ENCODE measurements at regions not wholly inside any gene's neighbourhood (a gene's known extent, or its start where the extent isn't known, plus 50 kb on each side); places are given as distances from the start of the nearest gene placed in this dataset.

DNA sequence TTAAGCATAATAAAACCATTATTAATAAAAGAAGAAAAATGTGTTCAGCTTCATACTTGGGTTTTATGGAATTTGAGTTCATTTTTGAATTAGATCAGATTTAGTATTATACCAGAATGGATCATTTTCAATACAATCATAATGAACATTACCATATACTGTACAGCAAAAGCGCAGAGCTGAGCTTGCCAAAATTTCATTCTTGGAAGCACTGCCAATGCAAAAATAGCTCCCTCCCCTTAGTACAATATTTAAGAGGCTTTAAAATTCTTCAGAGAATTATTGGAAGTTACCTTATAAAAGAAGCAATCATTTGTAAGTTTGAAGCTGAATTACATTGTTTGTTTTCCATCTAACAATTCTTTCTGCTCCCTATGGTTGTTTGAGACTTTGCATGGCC is 938.1 kb upstream of the SLC39A10 start:
- TF ChIP-seq CREB1 (IDR thresholded peaks at IDR 0.05; ENCODE audit: low read depth) (no peak), EP300 (IDR thresholded peaks at IDR 0.05; ENCODE audit: borderline replicate concordance) (no peak), CEBPB (IDR thresholded peaks at IDR 0.05) (no peak), YY1 (IDR thresholded peaks at IDR 0.05; ENCODE audit: low read depth) (no peak), FOXM1 (IDR thresholded peaks at IDR 0.05; ENCODE audit: borderline replicate concordance, low read depth) (no peak), NFIC (IDR thresholded peaks at IDR 0.05) (no peak), EGR1 (IDR thresholded peaks at IDR 0.05) (no peak), TEAD4 (IDR thresholded peaks at IDR 0.05) (no peak), RAD21 (IDR thresholded peaks at IDR 0.05; ENCODE audit: low read depth) (no peak), ZBTB7A (IDR thresholded peaks at IDR 0.05; ENCODE audit: low read depth) (no peak)
- TF ChIP-seq, protein P1, sequence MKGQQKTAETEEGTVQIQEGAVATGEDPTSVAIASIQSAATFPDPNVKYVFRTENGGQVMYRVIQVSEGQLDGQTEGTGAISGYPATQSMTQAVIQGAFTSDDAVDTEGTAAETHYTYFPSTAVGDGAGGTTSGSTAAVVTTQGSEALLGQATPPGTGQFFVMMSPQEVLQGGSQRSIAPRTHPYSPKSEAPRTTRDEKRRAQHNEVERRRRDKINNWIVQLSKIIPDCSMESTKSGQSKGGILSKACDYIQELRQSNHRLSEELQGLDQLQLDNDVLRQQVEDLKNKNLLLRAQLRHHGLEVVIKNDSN (IDR thresholded peaks at IDR 0.05), result no peak
- TF ChIP-seq, protein P2, sequence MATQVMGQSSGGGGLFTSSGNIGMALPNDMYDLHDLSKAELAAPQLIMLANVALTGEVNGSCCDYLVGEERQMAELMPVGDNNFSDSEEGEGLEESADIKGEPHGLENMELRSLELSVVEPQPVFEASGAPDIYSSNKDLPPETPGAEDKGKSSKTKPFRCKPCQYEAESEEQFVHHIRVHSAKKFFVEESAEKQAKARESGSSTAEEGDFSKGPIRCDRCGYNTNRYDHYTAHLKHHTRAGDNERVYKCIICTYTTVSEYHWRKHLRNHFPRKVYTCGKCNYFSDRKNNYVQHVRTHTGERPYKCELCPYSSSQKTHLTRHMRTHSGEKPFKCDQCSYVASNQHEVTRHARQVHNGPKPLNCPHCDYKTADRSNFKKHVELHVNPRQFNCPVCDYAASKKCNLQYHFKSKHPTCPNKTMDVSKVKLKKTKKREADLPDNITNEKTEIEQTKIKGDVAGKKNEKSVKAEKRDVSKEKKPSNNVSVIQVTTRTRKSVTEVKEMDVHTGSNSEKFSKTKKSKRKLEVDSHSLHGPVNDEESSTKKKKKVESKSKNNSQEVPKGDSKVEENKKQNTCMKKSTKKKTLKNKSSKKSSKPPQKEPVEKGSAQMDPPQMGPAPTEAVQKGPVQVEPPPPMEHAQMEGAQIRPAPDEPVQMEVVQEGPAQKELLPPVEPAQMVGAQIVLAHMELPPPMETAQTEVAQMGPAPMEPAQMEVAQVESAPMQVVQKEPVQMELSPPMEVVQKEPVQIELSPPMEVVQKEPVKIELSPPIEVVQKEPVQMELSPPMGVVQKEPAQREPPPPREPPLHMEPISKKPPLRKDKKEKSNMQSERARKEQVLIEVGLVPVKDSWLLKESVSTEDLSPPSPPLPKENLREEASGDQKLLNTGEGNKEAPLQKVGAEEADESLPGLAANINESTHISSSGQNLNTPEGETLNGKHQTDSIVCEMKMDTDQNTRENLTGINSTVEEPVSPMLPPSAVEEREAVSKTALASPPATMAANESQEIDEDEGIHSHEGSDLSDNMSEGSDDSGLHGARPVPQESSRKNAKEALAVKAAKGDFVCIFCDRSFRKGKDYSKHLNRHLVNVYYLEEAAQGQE (IDR thresholded peaks at IDR 0.05; ENCODE audit: low read depth), result no peak
- TF ChIP-seq, protein P3, sequence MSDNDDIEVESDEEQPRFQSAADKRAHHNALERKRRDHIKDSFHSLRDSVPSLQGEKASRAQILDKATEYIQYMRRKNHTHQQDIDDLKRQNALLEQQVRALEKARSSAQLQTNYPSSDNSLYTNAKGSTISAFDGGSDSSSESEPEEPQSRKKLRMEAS (IDR thresholded peaks at IDR 0.05), result no peak
